GM19324 (cell line): ENCODE measurements at regions not wholly inside any gene's neighbourhood (a gene's known extent, or its start where the extent isn't known, plus 50 kb on each side); places are given as distances from the start of the nearest gene placed in this dataset.

ENCODE experiments used
- ATAC-seq: cut with Tn5 transposase; IDR thresholded peaks from one replicate; pipeline ENCODE4 v1.9.1; 2021; ENCODE audit warnings: mild to moderate bottlenecking, moderate library complexity; ENCODE audit not compliant: unreplicated experiment, low FRiP score

- ATAC-seq: no peak
Measured at GRCh38 chr4:121448231-121448630, 67.4 kb upstream of the QRFPR start.

- ATAC-seq: no peak
Measured at GRCh38 chr4:121439669-121440068, 58.9 kb upstream of the QRFPR start.
